ENCODE measurements at regions not wholly inside any gene's neighbourhood (a gene's known extent, or its start where the extent isn't known, plus 50 kb on each side); places are given as distances from the start of the nearest gene placed in this dataset.

GRCh38 chr16:75854152-75854551, 127.9 kb upstream of the CPHXL start:
- intact Hi-C loops (cut with DNase I), result no loop called here
- Histone ChIP-seq H3K27me3 (no peaks in the 10 kb centered on the region), H3K9me3 (no peaks in the 10 kb centered on the region), H3K36me3 (replicated peaks in 1 of 2; ENCODE audit: insufficient read depth in 1 of 2, low read depth in 2 of 2) (no peaks in the 10 kb centered on the region), H3K27ac (no peak overlapping the region), H3K4me3 (no peak overlapping the region), H3K4me1 (no peaks in the 10 kb centered on the region)
- TF ChIP-seq POLR2A (IDR thresholded peaks at IDR 0.05) (no peak), CTCF (IDR thresholded peaks at IDR 0.05) (no peak)
- no peak for ATAC-seq
- no peak for DNase-seq
- WGBS, 2 donors, result 8% methylated on average over 4 of the region's 4 CpGs

- 31 to 34% methylated on average over 14 of the region's 14 CpGs for WGBS, 2 donors
- Histone ChIP-seq H3K27me3 (no peaks in the 10 kb centered on the region), H3K36me3 (replicated peaks in 1 of 2; ENCODE audit: insufficient read depth in 1 of 2, low read depth in 2 of 2) (no peaks in the 10 kb centered on the region), H3K27ac (no peak overlapping the region), H3K9me3 (no peaks in the 10 kb centered on the region), H3K4me1 (no peaks in the 10 kb centered on the region), H3K4me3 (no peak overlapping the region)
- peak in 2 of 4 donors; percentile 10 to 21 for DNase-seq
- ATAC-seq, result no peak
- TF ChIP-seq CTCF (IDR thresholded peaks at IDR 0.05), result no peak
- no peak for TF ChIP-seq POLR2A (IDR thresholded peaks at IDR 0.05)
- intact Hi-C loops (cut with DNase I), result no loop called here
Measured at GRCh38 chr16:75860326-75861053, 134.2 kb upstream of the CPHXL start.

GRCh38 chr16:75861311-75862097, 135.2 kb upstream of the CPHXL start:
- ATAC-seq, result no peak
- Histone ChIP-seq H3K4me1 (no peaks in the 10 kb centered on the region), H3K4me3 (no peak overlapping the region), H3K9me3 (no peaks in the 10 kb centered on the region), H3K27ac (no peak overlapping the region), H3K27me3 (peaks cover 0 to 1% of the 10 kb centered on the region in 2 donors), H3K36me3 (replicated peaks in 1 of 2; ENCODE audit: insufficient read depth in 1 of 2, low read depth in 2 of 2) (no peaks in the 10 kb centered on the region)
- TF ChIP-seq CTCF (IDR thresholded peaks at IDR 0.05) (no peak), POLR2A (IDR thresholded peaks at IDR 0.05) (no peak)
- 52 to 54% methylated on average over 10 of the region's 10 CpGs for WGBS, 2 donors
- intact Hi-C loops (cut with DNase I), result no loop called here
- DNase-seq, result no peak

GRCh38 chr16:75862098-75862386, 135.8 kb upstream of the CPHXL start:
- H3K27me3 ChIP-seq, result peaks cover 0 to 3% of the 10 kb centered on the region in 2 donors
- H3K27ac ChIP-seq, result no peak overlapping the region
- H3K4me1 ChIP-seq, result no peaks in the 10 kb centered on the region
- WGBS, 2 donors, result 69 to 70% methylated on average over 8 of the region's 8 CpGs
- intact Hi-C loops (cut with DNase I), result no loop called here
- H3K9me3 ChIP-seq, result no peaks in the 10 kb centered on the region
- no peaks in the 10 kb centered on the region for H3K36me3 ChIP-seq (replicated peaks in 1 of 2; ENCODE audit: insufficient read depth in 1 of 2, low read depth in 2 of 2)
- no peak for TF ChIP-seq CTCF (IDR thresholded peaks at IDR 0.05)
- no peak for TF ChIP-seq POLR2A (IDR thresholded peaks at IDR 0.05)
- DNase-seq (no peak), ATAC-seq (no peak)
- no peak overlapping the region for H3K4me3 ChIP-seq

Data from body of pancreas (tissue), 4 donors.